PC-3 (cell line): ENCODE measurements at regions not wholly inside any gene's neighbourhood (a gene's known extent, or its start where the extent isn't known, plus 50 kb on each side); places are given as distances from the start of the nearest gene placed in this dataset.

Source experiments
- CTCF ChIP-seq: fragments of 300-600 bp; sonication (generic); conservative IDR thresholded peaks from 2 replicates; pipeline ENCODE4 v1.5.1; 2017; ENCODE audit warnings: antibody characterized with exemption, low read depth, mild to moderate bottlenecking, low read length
- EZH2phosphoT487 ChIP-seq: fragments of 300-600 bp; sonication (generic); IDR thresholded peaks from 2 replicates; pipeline ENCODE4 v1.6.1; 2018; ENCODE audit warnings: mild to moderate bottlenecking, antibody characterized with exemption, low read length, borderline replicate concordance

DNA sequence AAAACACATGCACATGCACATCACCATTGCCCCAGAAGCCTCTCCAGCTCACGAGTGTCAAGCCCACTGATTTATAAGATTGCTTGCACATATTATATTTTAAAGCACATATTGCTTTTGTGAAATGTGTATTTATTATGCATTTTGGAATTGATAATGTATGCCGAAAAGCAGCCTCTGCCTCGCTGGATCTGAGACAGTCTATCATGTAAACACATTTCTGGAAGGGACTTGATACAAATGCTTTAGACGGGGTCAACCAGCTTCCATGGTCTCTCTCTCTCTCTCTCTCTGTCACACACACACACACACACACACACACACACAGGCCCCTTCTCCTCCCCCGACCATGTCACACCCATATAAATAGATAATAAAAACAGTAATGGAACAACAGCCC, 203.8 kb downstream of the TUBA3C start:
- TF ChIP-seq CTCF (no peak), EZH2phosphoT487 (no peak)
